EL (cell line): ENCODE measurements at regions not wholly inside any gene's neighbourhood (a gene's known extent, or its start where the extent isn't known, plus 50 kb on each side); places are given as distances from the start of the nearest gene placed in this dataset.

Experiments used
- DNase-seq: peaks from one replicate; pipeline ENCODE4 v3.0.0-alpha.2; 2016

DNA sequence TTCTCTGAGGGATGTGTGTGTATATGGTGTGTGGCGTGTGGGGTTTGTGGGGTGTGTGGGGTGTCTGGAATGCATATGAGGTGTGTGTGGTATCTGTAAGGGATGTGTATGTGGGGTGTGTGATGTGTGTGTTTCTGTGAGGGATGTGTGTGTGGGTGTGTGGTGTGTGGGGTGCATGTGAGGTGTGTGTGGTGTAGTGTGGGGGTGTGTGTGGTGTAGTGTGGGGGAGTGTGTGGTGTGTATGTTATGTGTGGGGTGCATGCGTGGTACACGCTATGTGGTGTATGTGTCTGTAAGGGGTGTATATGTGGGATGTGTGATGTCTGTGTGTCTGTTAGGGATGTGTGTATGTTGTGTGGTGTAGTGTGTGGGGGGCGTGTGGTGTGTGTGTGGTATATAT lies 300.0 kb downstream of the FGF9 start:
- DNase-seq = no peak

DNA sequence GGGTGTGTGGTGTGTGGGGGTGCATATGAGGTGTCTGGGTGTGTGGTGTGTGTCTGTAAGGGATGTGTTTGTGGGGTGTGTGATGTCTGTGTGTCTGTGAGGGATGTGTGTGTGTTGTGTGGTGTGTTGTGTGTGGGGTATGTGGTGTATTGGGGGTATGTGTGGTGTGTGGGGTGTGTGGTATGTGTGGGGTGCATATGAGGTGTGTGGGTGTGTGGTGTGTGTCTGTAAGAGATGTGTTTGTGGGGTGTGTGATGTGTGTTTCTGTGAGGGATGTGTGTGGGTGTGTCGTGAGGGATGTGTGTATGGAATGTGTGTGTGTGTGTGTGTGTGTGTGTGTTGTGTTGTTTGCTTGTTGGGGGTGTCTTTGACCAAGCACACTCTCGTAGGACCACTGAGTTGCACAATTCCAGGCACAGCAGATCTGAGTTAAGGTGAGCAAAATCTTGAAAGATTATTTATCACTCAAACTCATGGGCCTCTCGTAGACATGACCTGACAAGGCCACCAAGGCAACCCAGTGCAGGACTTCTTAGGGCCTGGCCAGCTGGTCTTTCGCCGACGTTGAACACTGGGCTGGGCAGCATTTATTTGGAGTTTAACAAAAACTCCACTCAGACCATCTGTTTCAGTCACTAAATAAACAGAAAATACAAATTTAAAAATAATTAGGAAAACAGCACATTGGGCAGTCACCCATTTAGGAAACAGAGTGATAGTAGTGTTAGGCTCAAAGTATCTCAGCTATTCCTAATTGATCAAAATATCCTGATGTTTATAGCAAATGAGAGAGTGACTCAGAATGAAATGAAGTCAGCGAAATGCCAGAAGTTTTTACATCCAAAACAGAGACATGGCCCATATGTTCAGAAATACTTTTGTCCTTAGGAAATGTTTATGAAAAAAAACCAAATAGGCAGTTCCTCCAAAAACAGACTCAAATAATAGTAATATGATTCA lies 301.1 kb downstream of the FGF9 start:
- no peak for DNase-seq

DNA sequence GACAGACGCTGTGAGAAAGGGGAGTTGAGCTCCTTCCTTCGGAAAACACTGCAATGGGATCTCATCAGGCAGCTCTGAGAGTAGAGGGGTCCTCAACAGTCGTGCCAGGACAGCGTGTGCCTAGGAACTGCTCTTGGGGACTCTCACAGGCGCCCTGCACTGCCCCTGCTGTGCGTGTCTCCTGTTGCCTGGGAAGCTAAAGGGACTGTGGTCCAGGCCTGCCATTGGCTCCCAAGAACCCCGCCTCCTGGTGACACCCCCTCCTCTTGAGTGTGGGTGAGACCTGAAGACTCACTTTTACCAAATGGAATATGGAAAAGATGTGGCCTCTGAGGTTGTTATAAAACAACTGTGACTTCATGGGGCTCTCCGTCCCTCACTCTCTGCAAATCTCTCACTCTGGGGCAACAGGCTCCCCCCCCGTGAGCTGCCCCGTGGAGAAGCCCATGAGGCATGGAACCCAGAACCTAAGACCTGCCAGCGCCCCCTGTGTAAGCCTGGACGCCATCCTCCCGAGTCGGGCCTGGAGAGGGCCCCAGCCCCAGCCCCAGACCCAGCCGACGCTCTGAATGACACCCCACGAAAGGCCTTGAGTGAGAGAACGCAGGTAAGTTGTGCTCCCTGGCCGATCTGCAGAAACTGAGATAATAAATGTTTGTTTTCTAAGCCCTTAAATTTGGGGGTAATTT lies 302.7 kb downstream of the FGF9 start:
- no peak for DNase-seq

DNA sequence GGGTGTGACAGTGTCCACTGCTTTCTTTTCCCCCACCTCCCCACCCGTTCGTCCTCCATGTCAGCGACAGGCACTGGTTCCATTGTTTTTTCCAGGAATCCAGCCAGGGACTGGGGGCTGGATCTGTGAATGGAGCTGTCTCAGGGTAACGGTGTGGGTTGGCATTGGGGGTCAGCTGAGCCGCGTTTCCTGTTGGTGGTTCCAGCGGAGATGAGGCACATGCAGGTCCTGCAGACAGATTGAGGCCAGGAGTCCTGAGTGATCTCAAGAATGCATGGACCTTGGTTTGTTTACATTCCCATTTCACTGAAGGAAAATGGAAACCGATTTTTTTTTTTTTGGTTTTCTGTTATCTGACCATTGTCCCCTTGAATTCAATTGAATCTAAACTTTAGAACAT lies 303.9 kb downstream of the FGF9 start:
- DNase-seq = no peak

DNA sequence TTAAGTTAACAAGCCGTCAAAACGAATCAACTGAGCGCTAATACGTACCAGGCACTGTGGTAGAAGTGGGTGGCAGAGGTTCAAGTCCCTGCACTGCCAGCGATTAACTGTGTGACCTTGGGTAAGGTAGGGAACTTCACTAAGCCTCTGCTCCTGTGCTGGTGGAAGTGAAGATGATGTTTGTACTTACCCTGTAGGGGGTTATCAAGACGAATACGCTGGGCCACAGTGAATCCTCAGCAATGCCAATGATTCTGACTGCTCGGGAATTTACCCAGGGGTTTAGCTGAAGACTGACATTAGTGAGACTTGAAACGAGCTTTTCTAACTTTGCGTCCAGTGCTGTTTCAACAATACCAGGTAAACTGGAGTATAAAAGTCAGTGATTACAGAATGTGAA lies 305.3 kb downstream of the FGF9 start:
- DNase-seq = no peak

DNA sequence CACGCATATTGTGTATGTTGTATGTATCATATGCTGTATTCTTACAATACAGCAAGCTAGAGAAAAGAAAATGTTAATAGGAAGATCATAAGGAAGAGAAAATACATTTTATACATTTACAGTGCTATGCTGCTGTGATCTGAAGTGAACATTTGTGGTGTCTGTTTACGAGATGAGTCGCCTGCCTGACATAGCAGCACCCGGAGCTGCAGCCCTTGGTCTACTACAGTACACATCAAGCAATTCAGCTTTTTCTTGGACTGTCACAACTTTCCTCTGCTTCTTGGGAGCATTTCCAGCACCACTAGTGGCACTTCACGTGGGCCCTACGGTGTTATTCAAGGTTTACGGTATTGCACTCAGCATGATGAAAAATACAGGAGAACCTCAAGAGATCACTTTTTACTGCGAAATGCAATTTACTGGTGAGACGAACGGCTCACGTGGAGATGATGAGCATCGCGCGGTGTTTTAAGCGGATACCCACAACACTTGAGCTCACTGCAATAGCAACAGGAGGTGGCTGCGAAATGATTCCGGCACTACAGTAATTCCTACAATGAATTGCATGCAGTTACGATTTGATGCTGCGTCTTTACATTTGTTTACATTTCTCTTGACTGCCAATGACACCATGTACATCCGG lies 308.4 kb downstream of the FGF9 start:
- DNase-seq = no peak

DNA sequence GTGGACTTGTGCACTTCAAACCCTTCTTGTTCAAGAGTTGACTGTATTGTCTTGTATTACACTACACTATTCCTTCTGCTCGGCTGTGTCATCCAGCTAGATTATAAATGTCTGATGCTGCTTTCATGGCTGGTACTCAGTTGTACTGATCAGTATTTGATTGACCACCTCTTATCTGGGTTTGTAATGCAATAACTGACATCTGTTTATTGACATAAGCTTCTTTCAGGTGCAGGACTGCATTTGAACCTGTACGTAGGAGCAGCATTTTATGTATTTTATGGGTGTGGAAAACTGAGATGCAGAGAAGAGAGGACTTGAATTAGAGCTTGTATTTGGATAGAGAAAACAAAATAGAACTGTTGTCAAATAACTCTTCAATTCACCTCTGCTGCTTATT lies 309.2 kb downstream of the FGF9 start:
- DNase-seq = no peak

DNA sequence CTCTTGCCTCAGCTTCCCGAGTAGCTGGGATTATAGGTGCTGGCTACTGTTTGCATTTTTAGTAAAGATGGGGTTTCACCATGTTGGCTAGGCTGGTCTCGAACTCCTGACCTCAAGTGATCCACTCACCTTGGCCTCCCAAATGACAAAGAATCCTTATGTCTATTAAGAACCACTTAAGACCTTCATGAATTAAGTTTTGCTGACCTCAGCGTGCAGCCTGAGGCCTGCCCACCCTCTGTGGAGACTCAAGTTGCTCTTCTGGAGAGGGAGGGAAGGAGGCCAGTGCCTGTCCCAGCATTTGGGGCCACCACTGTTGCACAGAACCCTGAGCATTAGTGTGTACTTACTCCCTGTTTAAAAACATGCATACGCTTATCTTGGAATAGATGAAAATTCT lies 313.3 kb downstream of the FGF9 start:
- DNase-seq = no peak

DNA sequence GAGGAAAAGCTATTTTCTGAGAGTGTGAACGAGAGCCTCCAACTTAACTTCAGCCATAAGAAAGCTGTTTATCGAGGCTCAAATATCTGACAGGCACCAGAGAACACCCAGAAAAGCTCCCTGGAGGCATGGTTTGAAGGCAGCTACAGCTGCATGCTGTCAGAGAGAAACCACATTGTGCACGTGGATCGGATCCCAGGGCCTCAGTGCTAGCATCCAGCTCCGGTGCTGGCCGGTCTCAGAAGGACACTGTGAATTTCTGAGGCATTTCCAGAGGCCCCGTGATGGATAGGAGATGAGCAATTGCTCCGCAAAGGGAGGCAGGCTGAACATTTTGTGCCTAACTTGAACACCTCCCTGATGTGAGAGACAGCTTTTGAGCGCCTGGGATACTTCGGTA lies 315.7 kb downstream of the FGF9 start:
- DNase-seq = no peak

DNA sequence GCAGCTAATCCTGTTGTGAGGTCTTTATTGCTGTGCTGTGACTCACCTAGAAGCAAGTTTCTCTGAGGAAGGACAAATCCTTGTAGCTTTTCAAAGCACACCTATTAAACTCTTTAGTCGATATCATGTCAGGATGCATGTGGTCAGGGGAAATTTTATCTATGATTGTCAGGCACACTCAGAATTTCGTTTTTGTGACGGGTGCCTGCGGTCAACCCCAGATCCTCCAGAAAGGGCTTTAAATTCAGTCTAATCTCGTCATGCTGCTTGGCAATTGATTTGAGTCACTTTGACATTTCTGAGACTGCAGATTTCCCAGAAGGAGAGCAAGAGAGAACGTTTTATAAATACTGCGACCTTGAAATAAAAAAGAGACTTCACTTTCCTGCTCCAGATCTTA lies 316.9 kb downstream of the FGF9 start:
- no peak for DNase-seq

DNA sequence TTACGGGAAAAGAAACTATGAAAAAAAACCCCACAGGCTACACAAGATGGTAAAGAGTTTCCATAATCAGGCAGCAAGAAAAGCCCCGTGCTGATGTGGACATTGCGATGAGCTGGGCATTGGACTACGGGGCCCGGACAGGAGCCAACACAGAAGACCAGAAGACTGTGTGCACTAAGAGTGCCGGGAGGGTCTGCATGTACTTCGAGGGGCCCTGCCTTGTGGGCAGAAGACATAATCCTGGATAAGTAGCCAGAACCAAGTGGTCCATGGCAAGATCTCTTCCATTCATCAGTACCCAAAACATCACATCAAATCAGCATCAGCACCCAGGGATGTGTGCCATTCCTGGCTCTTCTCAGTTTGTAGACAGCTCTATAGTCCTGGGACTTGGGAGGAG lies 317.8 kb downstream of the FGF9 start:
- DNase-seq = no peak

DNA sequence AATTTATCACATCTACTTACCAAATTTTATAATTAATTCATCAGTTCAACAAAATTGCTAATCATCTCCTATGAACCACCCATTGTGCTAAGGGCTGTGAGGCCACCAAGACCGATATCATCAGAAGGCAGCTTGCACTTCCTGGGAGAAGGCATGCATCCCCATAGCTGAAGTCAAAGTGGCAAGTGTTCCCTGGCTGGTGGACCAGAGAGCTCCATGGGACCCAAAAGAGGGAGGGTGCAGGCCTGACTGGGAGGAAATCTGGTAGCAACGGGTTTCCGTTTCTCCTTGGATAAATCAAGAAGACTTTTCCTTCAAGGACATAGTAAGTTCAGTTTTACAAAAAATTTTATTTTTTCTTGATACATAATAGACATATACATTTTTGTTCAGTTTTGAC lies 325.2 kb downstream of the FGF9 start:
- no peak for DNase-seq

DNA sequence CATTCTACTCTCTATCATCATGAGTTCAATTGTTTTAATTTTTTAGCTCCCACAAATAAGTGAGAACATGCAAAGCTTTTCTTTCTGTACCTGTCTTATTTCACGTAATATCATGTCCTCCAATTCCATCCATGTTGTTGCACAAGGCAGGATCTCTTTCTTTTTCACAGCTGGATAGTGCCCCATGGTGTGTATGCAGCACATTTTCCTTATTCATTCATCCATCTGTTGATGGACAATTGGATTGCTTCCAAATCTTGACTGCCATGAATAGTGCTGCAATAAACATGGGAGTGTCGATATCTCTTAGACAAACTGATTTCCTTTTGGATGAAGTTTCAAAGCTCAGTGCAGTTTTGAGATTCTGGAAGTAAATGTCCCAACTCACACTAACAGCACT lies 326.9 kb downstream of the FGF9 start:
- DNase-seq = no peak

DNA sequence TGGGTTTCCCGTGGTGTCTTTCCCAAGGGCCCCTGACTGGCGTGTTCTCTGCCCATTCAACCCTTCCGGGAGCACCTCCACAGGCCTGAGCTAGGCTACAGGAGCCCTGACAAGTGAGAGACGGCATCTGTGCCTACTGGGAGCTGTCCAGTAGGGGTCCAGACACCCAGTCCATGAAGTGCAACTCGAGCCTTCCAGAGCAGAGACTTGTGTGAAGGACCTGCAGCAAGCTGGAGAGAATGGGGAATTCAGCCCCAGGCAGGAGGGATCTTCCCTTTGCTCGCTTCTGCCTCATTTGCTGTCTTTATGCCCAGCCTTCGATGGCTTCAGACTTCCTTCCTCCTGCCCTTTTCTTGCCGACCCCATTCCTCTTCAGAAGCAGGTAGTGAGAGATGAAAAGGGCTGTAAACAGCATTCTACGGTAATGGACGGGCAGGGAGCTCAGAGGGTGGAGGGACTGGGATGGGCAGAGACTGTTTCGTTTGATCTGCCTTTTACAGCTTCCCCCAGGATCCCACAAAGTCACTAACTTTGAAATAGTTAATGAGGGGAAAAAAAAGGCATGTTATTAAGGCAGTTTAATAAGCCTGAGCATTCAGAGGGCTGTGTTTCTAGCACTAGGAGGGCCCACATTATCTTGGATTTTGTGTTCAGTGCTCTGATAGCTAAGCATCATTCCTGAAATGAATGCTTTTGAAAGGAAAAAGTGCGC lies 327.6 kb downstream of the FGF9 start:
- no peak for DNase-seq

DNA sequence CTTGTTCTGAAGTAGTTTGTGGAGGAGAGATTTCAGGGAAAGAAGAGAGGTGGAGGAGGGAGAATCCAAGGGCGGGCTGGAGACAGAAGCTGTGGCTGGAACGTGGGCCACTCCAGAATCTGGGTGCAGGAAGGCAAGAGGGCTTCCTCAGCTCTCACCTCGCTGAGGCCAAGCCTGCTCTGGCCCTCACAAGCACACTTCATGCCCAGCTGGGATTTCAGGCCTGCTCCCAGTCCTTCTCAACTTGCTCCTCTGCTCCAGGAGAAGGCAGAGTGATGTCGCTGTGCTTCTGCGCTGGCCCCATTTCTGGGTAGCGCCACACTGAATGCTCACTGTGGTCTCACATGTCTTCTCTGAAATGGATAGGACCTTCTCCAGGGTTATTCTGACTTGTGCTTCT lies 328.8 kb downstream of the FGF9 start:
- no peak for DNase-seq

DNA sequence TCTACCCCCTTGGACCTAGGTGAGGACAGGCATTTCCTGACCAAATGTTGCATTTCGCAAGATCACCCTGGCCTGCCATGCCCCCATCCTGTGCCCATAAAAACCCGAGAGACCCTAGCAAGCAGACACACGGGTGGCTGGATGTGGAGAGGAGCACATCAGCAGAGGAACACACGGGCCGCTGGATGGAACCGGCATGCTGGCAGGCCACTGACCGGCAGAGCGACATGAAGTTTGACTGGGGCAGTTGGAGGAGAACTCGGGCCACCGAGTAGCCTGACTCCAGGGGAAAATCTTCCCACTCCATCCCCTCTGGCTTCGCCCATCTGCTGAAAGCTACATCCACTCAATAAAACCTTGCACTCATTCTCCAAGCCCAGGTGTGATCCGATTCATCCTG lies 329.3 kb downstream of the FGF9 start:
- DNase-seq = no peak

DNA sequence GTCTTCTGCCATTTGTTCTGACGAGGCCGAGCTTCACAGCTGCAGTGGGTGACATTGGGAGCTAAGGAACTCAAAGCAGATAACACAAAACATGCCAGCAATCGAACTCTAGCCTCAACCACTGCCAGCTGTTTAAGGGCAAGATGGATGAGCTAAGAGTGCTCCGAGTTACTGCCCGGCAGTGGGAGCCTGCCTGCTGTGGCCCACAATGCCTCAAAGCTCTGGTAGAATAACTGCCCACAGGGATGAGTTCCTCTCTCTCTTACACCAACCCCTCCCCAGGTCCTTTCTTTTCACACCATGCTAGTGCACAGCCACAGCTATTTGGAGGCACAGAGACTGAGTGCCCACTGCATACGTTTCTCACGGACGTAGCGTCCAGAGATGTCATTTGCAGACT lies 330.5 kb downstream of the FGF9 start:
- DNase-seq = no peak

DNA sequence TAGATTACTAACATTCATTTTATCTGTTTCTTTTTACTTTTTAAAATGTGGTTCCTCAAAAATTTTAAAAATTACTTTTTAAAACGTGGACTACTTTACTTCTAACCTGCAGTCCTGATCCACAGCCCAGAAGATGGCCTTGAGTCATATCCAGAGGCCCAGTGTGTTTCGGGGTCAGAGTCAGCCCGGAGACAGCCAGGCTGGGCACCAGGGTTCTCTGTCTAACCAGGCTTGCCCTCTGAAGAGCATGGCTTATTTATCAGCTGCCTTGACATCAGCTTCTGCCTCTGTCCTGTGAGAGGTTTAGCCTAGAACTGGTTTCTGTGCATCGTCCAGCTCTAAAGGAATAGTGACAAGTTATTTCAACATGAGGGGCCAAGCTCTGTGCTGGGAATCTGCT lies 332.0 kb downstream of the FGF9 start:
- DNase-seq = no peak

DNA sequence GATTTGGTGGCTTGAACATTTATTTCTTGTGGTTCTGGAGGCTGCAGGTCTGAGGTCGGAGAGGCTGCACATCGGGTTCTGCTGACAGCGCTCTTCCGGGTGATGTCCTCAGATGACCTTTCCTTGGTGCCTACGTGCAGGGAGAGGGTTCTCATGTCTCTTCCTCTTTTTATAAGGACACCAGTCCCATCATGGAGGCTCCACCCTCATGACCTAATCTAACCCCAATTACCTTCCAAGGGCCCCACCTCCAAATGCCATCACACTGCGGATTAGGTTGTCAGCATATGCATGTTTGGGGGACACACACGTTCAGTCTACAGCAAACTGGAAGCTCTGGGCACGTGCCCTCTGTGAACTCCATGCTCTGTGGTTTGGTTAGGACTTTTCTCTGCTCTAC lies 338.6 kb downstream of the FGF9 start:
- DNase-seq = no peak

DNA sequence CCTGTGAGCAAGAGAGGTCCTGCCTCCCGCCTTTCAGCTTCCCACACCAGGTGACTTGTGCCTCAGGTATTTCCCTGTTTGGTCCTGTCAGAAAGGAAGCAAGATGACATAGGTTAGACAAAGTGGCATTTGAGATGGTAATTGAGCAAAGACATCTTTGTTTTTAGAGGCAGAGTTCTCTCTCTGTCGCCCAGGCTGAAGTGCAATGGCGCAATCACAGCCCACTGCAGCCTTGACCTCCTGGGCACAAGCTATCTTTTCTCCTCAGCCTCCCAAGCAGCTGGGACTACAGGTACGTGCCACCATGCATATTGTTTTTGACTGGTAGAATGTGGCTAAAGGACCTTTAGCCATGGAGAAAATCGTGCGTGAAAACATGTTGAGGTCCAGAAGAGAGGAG lies 339.1 kb downstream of the FGF9 start:
- no peak for DNase-seq

DNA sequence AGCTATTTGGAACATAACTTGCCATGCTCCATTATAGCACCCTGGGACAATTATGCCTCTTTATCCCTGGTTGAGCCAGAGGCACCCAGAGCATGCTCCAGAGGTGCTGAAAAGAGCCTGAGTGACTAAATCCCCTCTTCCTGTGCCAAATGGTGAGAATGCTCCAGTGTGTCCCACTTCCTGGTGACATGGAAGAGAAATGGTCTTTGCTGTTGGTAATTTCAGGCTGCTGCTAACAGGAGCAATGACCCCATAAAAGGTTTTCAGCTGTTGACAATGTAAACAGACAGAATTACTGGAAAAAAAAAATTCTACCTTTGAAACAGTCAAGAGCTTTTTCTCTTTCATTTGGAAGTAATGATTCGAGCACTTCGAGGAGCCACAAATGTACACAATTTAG lies 341.8 kb downstream of the FGF9 start:
- no peak for DNase-seq

DNA sequence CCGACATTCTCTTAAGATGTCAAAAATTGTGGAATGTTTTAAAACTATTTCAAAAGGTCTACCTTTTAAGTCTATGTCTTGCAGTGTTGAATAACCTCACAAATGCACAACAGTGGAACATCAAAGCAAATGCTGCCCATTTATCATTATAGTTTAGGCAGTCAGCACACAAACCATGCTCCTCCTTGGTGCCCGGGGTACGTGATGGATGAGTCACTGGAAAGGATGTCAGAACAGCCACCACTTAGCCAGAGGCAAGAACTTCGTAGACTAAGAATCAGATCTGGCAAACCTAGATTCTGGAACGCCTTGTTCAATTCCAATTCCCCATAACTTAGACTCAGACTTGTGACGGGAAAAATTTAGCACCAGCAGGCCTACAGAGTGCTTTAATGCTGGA lies 343.6 kb downstream of the FGF9 start:
- no peak for DNase-seq

DNA sequence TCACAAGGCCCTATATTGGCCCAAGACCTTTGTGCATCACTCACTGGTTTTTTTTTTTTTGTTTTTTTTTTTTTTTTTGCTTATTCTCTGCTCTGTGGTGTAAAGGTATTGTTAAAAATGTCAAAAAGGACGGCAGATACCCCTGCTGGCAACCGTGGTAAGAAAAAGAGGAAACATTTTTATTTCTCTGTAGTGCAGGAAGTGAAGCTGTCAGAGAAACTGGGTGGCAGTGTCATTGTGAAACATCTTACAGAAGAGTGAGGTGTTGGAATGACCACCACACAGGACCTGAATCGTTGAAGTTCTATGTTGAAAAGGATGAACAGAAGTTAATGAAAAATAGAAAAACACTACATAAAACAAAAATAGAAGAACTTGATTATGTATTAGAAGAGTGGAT lies 346.4 kb downstream of the FGF9 start:
- DNase-seq = no peak
